T-helper 1 cell treated with Interleukin-12 subunit alpha and Interleukin-12 subunit beta and Interleukin-4 antibody, amounts not matched to agents 30 ng/mL and 1 ng/mL, for 36 hours (primary cell): ENCODE measurements at regions not wholly inside any gene's neighbourhood (a gene's known extent, or its start where the extent isn't known, plus 50 kb on each side); places are given as distances from the start of the nearest gene placed in this dataset.

ENCODE experiments used
- intact Hi-C: fragments of 100-400 bp; cut with micrococcal nuclease; formaldehyde crosslinking; loops from one replicate; pipeline ENCODE4 v1.15.1; 2024

GRCh38 chr2:60652832-60653340 is 99.4 kb upstream of the BCL11A start:
- intact Hi-C loops: no loop called here

GRCh38 chr2:60657673-60658072 is 98.4 kb upstream of the PAPOLG start:
- intact Hi-C loops: no loop called here

GRCh38 chr2:60659026-60659425 is 97.0 kb upstream of the PAPOLG start:
- intact Hi-C loops: no loop called here

GRCh38 chr2:60661073-60661738 is 94.9 kb upstream of the PAPOLG start:
- intact Hi-C loops: no loop called here

- intact Hi-C loops: no loop called here
Observed at GRCh38 chr2:60662781-60663180, 93.3 kb upstream of the PAPOLG start.

- intact Hi-C loops: no loop called here
Observed at GRCh38 chr2:60671966-60672365, 84.1 kb upstream of the PAPOLG start.

- intact Hi-C loops: no loop called here
Observed at GRCh38 chr2:60674524-60675165, 81.4 kb upstream of the PAPOLG start.

- intact Hi-C loops: no loop called here
Observed at GRCh38 chr2:60675301-60675700, 80.8 kb upstream of the PAPOLG start.

- intact Hi-C loops: no loop called here
Observed at GRCh38 chr2:60676706-60677330, 79.2 kb upstream of the PAPOLG start.

GRCh38 chr2:60677356-60677755 is 78.7 kb upstream of the PAPOLG start:
- intact Hi-C loops: no loop called here

- intact Hi-C loops: no loop called here
Observed at GRCh38 chr2:60678551-60678950, 77.5 kb upstream of the PAPOLG start.

- intact Hi-C loops: no loop called here
Observed at GRCh38 chr2:60679036-60679780, 76.9 kb upstream of the PAPOLG start.

- intact Hi-C loops: no loop called here
Observed at GRCh38 chr2:60693551-60693950, 62.5 kb upstream of the PAPOLG start.

- intact Hi-C loops: no loop called here
Observed at GRCh38 chr2:60695793-60696192, 60.3 kb upstream of the PAPOLG start.

- intact Hi-C loops: no loop called here
Observed at GRCh38 chr2:60699617-60700016, 56.5 kb upstream of the PAPOLG start.

GRCh38 chr2:60706021-60706420 is 50.0 kb upstream of the PAPOLG start:
- intact Hi-C loops: loop anchor here (5.0 kb wide), 2 partner anchors 101 to 176 kb away; partner anchors contain the start of gene REL
